H1 (cell line): ENCODE measurements at regions not wholly inside any gene's neighbourhood (a gene's known extent, or its start where the extent isn't known, plus 50 kb on each side); places are given as distances from the start of the nearest gene placed in this dataset.

ENCODE experiments used
- CTCF ChIA-PET: fragments of 300-600 bp; sonication (Branson Sonifier 250); formaldehyde crosslinking; loops from one replicate; lab custom pipeline; 2021; ENCODE audit not compliant: partially characterized antibody; lab: Charles Lee
- POLR2A ChIA-PET: fragments of 300-600 bp; sonication (Branson Sonifier 250); formaldehyde crosslinking; loops from one replicate; lab custom pipeline; 2021; ENCODE audit warnings: inconsistent platforms; ENCODE audit not compliant: partially characterized antibody; lab: Charles Lee
- DNase-seq, 2 experiments: peaks; one replicate each; pipeline versions ENCODE4 v3.0.0 to v3.0.0-alpha.2; 2010 to 2022; ENCODE audit warnings: low spot score in 2 of 2, low read depth in 1 of 2, mixed read lengths in 1 of 2
- FAIRE-seq: peaks from 2 replicates; lab custom pipeline; 2011; peaks lifted over from hg19 to GRCh38; lab: Jason Lieb, UNC
- H2AFZ ChIP-seq: 2 replicates; pipeline ENCODE4 v1.8.1; 2012; ENCODE audit warnings: low read length, inconsistent platforms
- H2AK5ac ChIP-seq: 2 replicates; pipeline ENCODE4 v1.6.1; 2013; ENCODE audit warnings: low read depth, low read length
- H2BK120ac ChIP-seq: replicated peaks from 2 replicates; pipeline ENCODE3; 2013; ENCODE audit warnings: low read depth, low read length, inconsistent platforms
- H2BK12ac ChIP-seq: 2 replicates; pipeline ENCODE4 v1.6.1; 2013; ENCODE audit warnings: low read depth, low read length
- H2BK15ac ChIP-seq: 2 replicates; pipeline ENCODE4 v1.6.1; 2013; ENCODE audit warnings: low read length
- H2BK20ac ChIP-seq: 2 replicates; pipeline ENCODE4 v1.6.1; 2013; ENCODE audit warnings: low read length
- H2BK5ac ChIP-seq: 2 replicates; pipeline ENCODE4 v1.6.1; 2013; ENCODE audit warnings: low read depth, low read length
- H3K14ac ChIP-seq: 2 replicates; pipeline ENCODE4 v1.6.1; 2013; ENCODE audit warnings: inconsistent platforms; ENCODE audit not compliant: insufficient read length
- H3K18ac ChIP-seq: 2 replicates; pipeline ENCODE4 v1.6.1; 2013; ENCODE audit warnings: low read length; ENCODE audit errors: extremely low read depth
- H3K23ac ChIP-seq: 2 replicates; pipeline ENCODE4 v1.6.1; 2013; ENCODE audit warnings: inconsistent platforms; ENCODE audit not compliant: insufficient read length
- H3K23me2 ChIP-seq: 2 replicates; pipeline ENCODE4 v1.6.1; 2013; ENCODE audit warnings: low read depth, low read length
- H3K27ac ChIP-seq: 2 replicates; pipeline ENCODE4 v1.6.1; 2011; ENCODE audit warnings: low read depth, low read length, inconsistent platforms
- H3K27me3 ChIP-seq, 4 experiments: replicated peaks in 1 of 4; 1 replicate in 1 of 4; 2 replicates in 3 of 4; pipeline versions ENCODE4 v1.6.1 to v1.8.1; 2011 to 2013; ENCODE audit warnings: low read length in 3 of 4, mild to moderate bottlenecking in 3 of 4, inconsistent platforms in 2 of 4, mixed read lengths in 2 of 4, moderate library complexity in 1 of 4; ENCODE audit not compliant: control insufficient read depth in 3 of 4, insufficient read depth in 3 of 4; ENCODE audit errors: extremely low read depth in 1 of 4
- H3K36me3 ChIP-seq, 4 experiments: 2 replicates each; pipeline versions ENCODE4 v1.6.1 to v1.8.1; 2011 to 2013; ENCODE audit warnings: mild to moderate bottlenecking in 4 of 4, low read length in 3 of 4, moderate library complexity in 2 of 4, control low read depth in 1 of 4, inconsistent platforms in 1 of 4; ENCODE audit not compliant: insufficient read depth in 4 of 4, control insufficient read depth in 2 of 4
- H3K4ac ChIP-seq: replicated peaks from 2 replicates; pipeline ENCODE3; 2013; ENCODE audit warnings: low read length, low read depth, mixed read lengths, inconsistent platforms; ENCODE audit not compliant: insufficient read length
- H3K4me1 ChIP-seq, 4 experiments: replicated peaks in 1 of 4; 1 replicate in 1 of 4; 2 replicates in 3 of 4; pipeline versions ENCODE4 v1.6.1 to v1.8.1; 2011 to 2013; ENCODE audit warnings: low read length in 3 of 4, inconsistent platforms in 2 of 4, mixed read lengths in 1 of 4; ENCODE audit not compliant: insufficient read depth in 4 of 4, control insufficient read depth in 3 of 4
- H3K4me2 ChIP-seq, 2 experiments: 2 replicates each; pipeline versions ENCODE4 v1.6.1 to v1.8.1; 2011 to 2013; ENCODE audit warnings: low read depth in 2 of 2, low read length in 2 of 2, control low read depth in 1 of 2, inconsistent platforms in 1 of 2, mild to moderate bottlenecking in 1 of 2; ENCODE audit not compliant: insufficient read depth in 1 of 2
- H3K4me3 ChIP-seq, 4 experiments: fragments of 200-600, 300-600 bp in 1 of 4; sonication (generic), shearing (Covaris generic), sonication (Bioruptor Twin) in 1 of 4; 2 replicates each; pipeline versions ENCODE4 v1.5.1 to v1.8.1; 2011 to 2016; ENCODE audit warnings: low read length in 4 of 4, low read depth in 3 of 4, control low read depth in 2 of 4, inconsistent platforms in 2 of 4, mild to moderate bottlenecking in 2 of 4, mixed read lengths in 1 of 4, moderate library complexity in 1 of 4; ENCODE audit not compliant: insufficient read depth in 2 of 4; ENCODE audit errors: extremely low read depth in 1 of 4
- H3K56ac ChIP-seq: replicated peaks from 2 replicates; pipeline ENCODE3; 2013; ENCODE audit warnings: low read depth, mild to moderate bottlenecking, mixed read lengths, low read length, inconsistent platforms; ENCODE audit not compliant: insufficient read length
- H3K79me1 ChIP-seq: 2 replicates; pipeline ENCODE4 v1.6.1; 2013; ENCODE audit warnings: low read depth, low read length, control low read depth
- H3K79me2 ChIP-seq, 2 experiments: 2 replicates each; pipeline versions ENCODE4 v1.6.1 to v1.8.1; 2012 to 2013; ENCODE audit warnings: low read length in 2 of 2, mild to moderate bottlenecking in 2 of 2, inconsistent platforms in 1 of 2; ENCODE audit not compliant: insufficient read depth in 2 of 2, control insufficient read depth in 1 of 2
- H3K9ac ChIP-seq, 4 experiments: replicated peaks in 1 of 4; 1 replicate in 1 of 4; 2 replicates in 3 of 4; pipeline versions ENCODE4 v1.6.1 to v1.8.1; 2011 to 2013; ENCODE audit warnings: low read depth in 3 of 4, low read length in 3 of 4, control low read depth in 2 of 4, mild to moderate bottlenecking in 2 of 4, moderate library complexity in 2 of 4, inconsistent platforms in 1 of 4; ENCODE audit errors: extremely low read depth in 1 of 4
- H3K9me3 ChIP-seq, 2 experiments: 2 replicates each; pipeline versions ENCODE4 v1.6.1 to v1.8.1; 2012 to 2013; ENCODE audit warnings: mild to moderate bottlenecking in 2 of 2, moderate library complexity in 2 of 2, control low read depth in 1 of 2, inconsistent platforms in 1 of 2, low read depth in 1 of 2, low read length in 1 of 2, mixed read lengths in 1 of 2; ENCODE audit not compliant: insufficient read depth in 2 of 2
- H4K20me1 ChIP-seq, 2 experiments: replicated peaks in 1 of 2; 2 replicates each; pipeline versions ENCODE3 to v1.8.1; 2011 to 2013; ENCODE audit warnings: inconsistent platforms in 2 of 2, low read length in 2 of 2, mild to moderate bottlenecking in 1 of 2; ENCODE audit not compliant: insufficient read depth in 2 of 2, control insufficient read depth in 1 of 2
- H4K5ac ChIP-seq: 2 replicates; pipeline ENCODE4 v1.6.1; 2013; ENCODE audit warnings: low read length, low read depth, mixed read lengths, inconsistent platforms; ENCODE audit not compliant: insufficient read length
- H4K8ac ChIP-seq: 2 replicates; pipeline ENCODE4 v1.8.0; 2013; ENCODE audit warnings: mild to moderate bottlenecking, moderate library complexity, low read length, inconsistent platforms; ENCODE audit not compliant: insufficient read depth; ENCODE audit errors: extremely low read depth
- H4K91ac ChIP-seq: replicated peaks from 2 replicates; pipeline ENCODE3; 2013; ENCODE audit warnings: low read length, mixed read lengths, inconsistent platforms; ENCODE audit not compliant: insufficient read length
- ASH2L ChIP-seq: fragments of 200-600, 300-600 bp; sonication (generic); IDR thresholded peaks from one replicate; pipeline ENCODE4 v1.7.1; 2017; ENCODE audit warnings: low read length
- EP300 ChIP-seq, 2 experiments: IDR thresholded peaks; 1 replicate in 1 of 2; 2 replicates in 1 of 2; pipeline ENCODE4 v1.6.1; 2011 to 2012; ENCODE audit warnings: low read depth in 2 of 2, low read length in 2 of 2, mild to moderate bottlenecking in 2 of 2, borderline replicate concordance in 1 of 2, inconsistent platforms in 1 of 2, moderate library complexity in 1 of 2
- GABPA ChIP-seq: IDR thresholded peaks from 2 replicates; pipeline ENCODE4 v1.6.1; 2011; ENCODE audit warnings: mild to moderate bottlenecking, low read length, moderate library complexity, borderline replicate concordance; ENCODE audit not compliant: insufficient read depth
- GTF2F1 ChIP-seq: IDR thresholded peaks from 2 replicates; pipeline ENCODE4 v1.6.1; 2012; ENCODE audit warnings: low read depth, low read length, improper control_type of control experiment, borderline replicate concordance
- KDM1A ChIP-seq: fragments of 200-600, 300-600 bp; sonication (generic); IDR thresholded peaks from 2 replicates; pipeline ENCODE4 v1.7.1; 2016; ENCODE audit warnings: mild to moderate bottlenecking, low read length, borderline replicate concordance
- KDM5A ChIP-seq: fragments of 200-600 bp; IDR thresholded peaks from 2 replicates; pipeline ENCODE4 v1.7.1; 2012; ENCODE audit warnings: mild to moderate bottlenecking, low read length, inconsistent platforms, mixed read lengths
- NANOG ChIP-seq: IDR thresholded peaks from 2 replicates; pipeline ENCODE4 v1.6.1; 2011; ENCODE audit warnings: low read length, low read depth, mild to moderate bottlenecking, inconsistent platforms; ENCODE audit not compliant: insufficient read depth, poor library complexity, severe bottlenecking
- SAP30 ChIP-seq: fragments of 300-600 bp; sonication (generic); IDR thresholded peaks from 2 replicates; pipeline ENCODE4 v1.7.1; 2012; ENCODE audit warnings: low read length, moderate library complexity, mild to moderate bottlenecking, inconsistent platforms; ENCODE audit not compliant: insufficient read depth, insufficient replicate concordance
- SIN3A ChIP-seq, 2 experiments: IDR thresholded peaks in 1 of 2; conservative IDR thresholded peaks in 1 of 2; 2 replicates each; pipeline ENCODE4 v1.6.1; 2011 to 2012; ENCODE audit warnings: low read length in 2 of 2, improper control_type of control experiment in 1 of 2, low read depth in 1 of 2, mild to moderate bottlenecking in 1 of 2
- TAF7 ChIP-seq: optimal IDR thresholded peaks from 2 replicates; pipeline ENCODE3; 2011; ENCODE audit warnings: low read depth, mild to moderate bottlenecking, inconsistent platforms, low read length, moderate library complexity, borderline replicate concordance
- TEAD4 ChIP-seq: IDR thresholded peaks from 2 replicates; pipeline ENCODE4 v1.6.1; 2012; ENCODE audit warnings: low read depth, low read length, inconsistent platforms, mixed read lengths
- YY1 ChIP-seq: IDR thresholded peaks from 2 replicates; pipeline ENCODE4 v1.6.1; 2011; ENCODE audit warnings: low read depth, mild to moderate bottlenecking, low read length
- WGBS, 2 experiments: shearing (Covaris generic) in 1 of 2; methylation state at CpG; one replicate each; pipeline versions ENCODE4 v1.1.6 to v1.1.7; 2013 to 2015; ENCODE audit warnings: low lambda C conversion rate in 2 of 2, mixed read lengths in 2 of 2, inconsistent platforms in 1 of 2, low coverage in 1 of 2, missing lambda C conversion rate in 1 of 2; ENCODE audit not compliant: insufficient replicate concordance in 2 of 2, insufficient coverage in 1 of 2, insufficient read length in 1 of 2; ENCODE audit errors: extremely low coverage in 1 of 2, missing lambda C conversion rate in 1 of 2; 5-methylcytosine and 5-hydroxymethylcytosine counted together
- TF ChIP-seq, protein P1 (sequence below): IDR thresholded peaks from 2 replicates; pipeline ENCODE4 v1.6.1; 2011; ENCODE audit warnings: low read length, improper control_type of control experiment

DNA sequence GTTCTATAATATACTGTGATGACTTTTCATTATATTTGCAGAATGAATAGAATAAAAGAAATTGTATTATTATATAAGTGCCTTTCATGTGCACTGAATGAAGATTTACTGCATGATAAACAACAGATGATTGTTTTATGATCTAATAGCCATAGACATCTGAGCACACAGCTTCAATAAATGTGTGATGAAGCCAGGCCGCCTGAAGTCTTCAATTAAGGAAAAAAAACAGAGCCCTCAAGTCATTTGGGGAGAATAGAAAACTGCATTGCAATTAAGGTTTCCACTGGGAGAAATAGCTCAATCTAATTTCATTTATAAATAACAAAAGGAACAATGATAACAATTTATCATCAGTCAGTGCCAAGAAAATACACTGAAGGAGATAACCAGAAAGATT is 955.2 kb downstream of the FSTL5 start:
- FAIRE-seq (no peak), DNase-seq (no peak)
- Histone ChIP-seq H3K23ac (no peak overlapping the region), H2AFZ (no peak overlapping the region), H3K9ac (no peak overlapping the region), H3K4me3 (no peak overlapping the region), H4K5ac (no peak overlapping the region), H3K4me1 (no peaks in the 10 kb centered on the region), H4K20me1 (no peaks in the 10 kb centered on the region), H4K8ac (no peak overlapping the region), H4K91ac (no peak overlapping the region), H2BK15ac (no peak overlapping the region), H3K79me1 (no peaks in the 10 kb centered on the region), H3K27me3 (no peaks in the 10 kb centered on the region), H3K14ac (no peak overlapping the region), H2BK120ac (no peak overlapping the region), H3K23me2 (no peaks in the 10 kb centered on the region), H3K4ac (no peak overlapping the region), H2BK20ac (no peak overlapping the region), H2BK5ac (no peak overlapping the region), H3K18ac (no peak overlapping the region), H2AK5ac (no peak overlapping the region), H3K56ac (no peak overlapping the region), H3K4me2 (no peak overlapping the region), H2BK12ac (no peak overlapping the region), H3K9me3 (no peaks in the 10 kb centered on the region), H3K79me2 (no peaks in the 10 kb centered on the region), H3K27ac (no peak overlapping the region), H3K36me3 (no peaks in the 10 kb centered on the region)
- ChIA-PET POLR2A (no interaction called here), CTCF (interaction anchor here (0.6 kb wide), 1 partner anchor 1721 kb away, joined by 4 read pairs; no protein-coding TSS in a partner anchor)
- 97% methylated on average over 1 of the region's 1 CpG; no CpG with 5 or more reads in 1 of the 2 experiments for WGBS, 2 experiments
- TF ChIP-seq SAP30 (no peak), SIN3A (conservative IDR thresholded peaks at IDR 0.05 in 1 of 2, IDR thresholded peaks at IDR 0.05 in 1 of 2; ENCODE audit: low read depth in 1 of 2, low read length in 2 of 2) (no peak), KDM5A (no peak), TAF7 (no peak), NANOG (no peak), ASH2L (no peak), GABPA (no peak), GTF2F1 (no peak), KDM1A (no peak), TEAD4 (no peak), YY1 (no peak), EP300 (IDR thresholded peaks at IDR 0.05; ENCODE audit: borderline replicate concordance in 1 of 2, low read depth in 2 of 2, low read length in 2 of 2) (no peak)
- TF ChIP-seq, protein P1, sequence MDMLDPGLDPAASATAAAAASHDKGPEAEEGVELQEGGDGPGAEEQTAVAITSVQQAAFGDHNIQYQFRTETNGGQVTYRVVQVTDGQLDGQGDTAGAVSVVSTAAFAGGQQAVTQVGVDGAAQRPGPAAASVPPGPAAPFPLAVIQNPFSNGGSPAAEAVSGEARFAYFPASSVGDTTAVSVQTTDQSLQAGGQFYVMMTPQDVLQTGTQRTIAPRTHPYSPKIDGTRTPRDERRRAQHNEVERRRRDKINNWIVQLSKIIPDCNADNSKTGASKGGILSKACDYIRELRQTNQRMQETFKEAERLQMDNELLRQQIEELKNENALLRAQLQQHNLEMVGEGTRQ: no peak
